ENCODE measurements at regions not wholly inside any gene's neighbourhood (a gene's known extent, or its start where the extent isn't known, plus 50 kb on each side); places are given as distances from the start of the nearest gene placed in this dataset.

GRCh38 chr22:35206889-35207288 is 50.4 kb upstream of the HMGXB4 start:
- no peak for TF ChIP-seq ZNF660 (tag by site-specific recombination; IDR thresholded peaks at IDR 0.05)
- TF ChIP-seq PATZ1 (tag by site-specific recombination; IDR thresholded peaks at IDR 0.05) = no peak
- TF ChIP-seq INSM2 (tag by site-specific recombination; IDR thresholded peaks at IDR 0.05) = no peak

All from HEK293 (cell line).